GM12872 (cell line): ENCODE measurements at regions not wholly inside any gene's neighbourhood (a gene's known extent, or its start where the extent isn't known, plus 50 kb on each side); places are given as distances from the start of the nearest gene placed in this dataset.

Experiments used
- TF ChIP-seq, protein P1 (sequence below): IDR thresholded peaks from 3 replicates; pipeline ENCODE4 v1.5.1; 2011; ENCODE audit warnings: low read depth, mild to moderate bottlenecking, low read length, moderate library complexity; ENCODE audit not compliant: insufficient read depth

DNA sequence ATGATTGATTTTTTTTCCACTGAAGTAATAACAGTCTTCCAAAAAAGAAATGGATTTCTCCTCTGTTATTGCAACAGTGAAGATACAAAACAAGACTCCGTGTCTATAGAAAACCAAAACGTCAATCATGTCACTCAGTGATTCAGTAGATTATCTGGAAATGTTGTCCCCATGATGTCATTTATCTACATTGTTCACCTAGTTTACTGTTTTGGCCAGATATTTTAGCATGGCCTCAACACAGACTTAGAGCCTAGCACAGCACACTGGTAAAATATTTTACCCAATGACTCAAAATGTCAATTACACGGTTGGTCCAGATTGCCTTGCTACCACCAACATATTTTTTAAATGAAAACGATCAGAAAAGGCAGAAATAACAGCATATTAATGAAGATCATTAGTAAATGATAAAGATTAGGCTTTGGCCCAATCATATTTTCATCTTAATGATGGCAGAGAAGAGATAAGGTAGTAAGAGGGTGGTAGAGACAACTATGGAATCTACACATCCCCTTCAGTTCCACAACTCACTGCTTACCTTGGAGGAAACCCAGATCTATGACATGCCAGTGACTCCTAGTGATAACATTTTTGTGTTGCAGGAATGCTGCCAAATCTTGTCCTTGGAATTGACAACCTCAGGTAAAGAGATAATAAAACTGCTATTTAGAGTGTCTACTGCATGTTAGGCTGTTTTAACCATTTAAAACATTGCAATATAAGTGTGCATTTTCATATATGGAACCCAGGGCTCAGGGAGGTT is 347.7 kb upstream of the ARPP21 start:
- TF ChIP-seq, protein P1, sequence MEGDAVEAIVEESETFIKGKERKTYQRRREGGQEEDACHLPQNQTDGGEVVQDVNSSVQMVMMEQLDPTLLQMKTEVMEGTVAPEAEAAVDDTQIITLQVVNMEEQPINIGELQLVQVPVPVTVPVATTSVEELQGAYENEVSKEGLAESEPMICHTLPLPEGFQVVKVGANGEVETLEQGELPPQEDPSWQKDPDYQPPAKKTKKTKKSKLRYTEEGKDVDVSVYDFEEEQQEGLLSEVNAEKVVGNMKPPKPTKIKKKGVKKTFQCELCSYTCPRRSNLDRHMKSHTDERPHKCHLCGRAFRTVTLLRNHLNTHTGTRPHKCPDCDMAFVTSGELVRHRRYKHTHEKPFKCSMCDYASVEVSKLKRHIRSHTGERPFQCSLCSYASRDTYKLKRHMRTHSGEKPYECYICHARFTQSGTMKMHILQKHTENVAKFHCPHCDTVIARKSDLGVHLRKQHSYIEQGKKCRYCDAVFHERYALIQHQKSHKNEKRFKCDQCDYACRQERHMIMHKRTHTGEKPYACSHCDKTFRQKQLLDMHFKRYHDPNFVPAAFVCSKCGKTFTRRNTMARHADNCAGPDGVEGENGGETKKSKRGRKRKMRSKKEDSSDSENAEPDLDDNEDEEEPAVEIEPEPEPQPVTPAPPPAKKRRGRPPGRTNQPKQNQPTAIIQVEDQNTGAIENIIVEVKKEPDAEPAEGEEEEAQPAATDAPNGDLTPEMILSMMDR, result no peak

- TF ChIP-seq, protein P1, result no peak
Observed at GRCh38 chr3:35292568-35292967, 346.8 kb upstream of the ARPP21 start.

- TF ChIP-seq, protein P1, result no peak
Observed at GRCh38 chr3:35295906-35296305, 343.4 kb upstream of the ARPP21 start.

DNA sequence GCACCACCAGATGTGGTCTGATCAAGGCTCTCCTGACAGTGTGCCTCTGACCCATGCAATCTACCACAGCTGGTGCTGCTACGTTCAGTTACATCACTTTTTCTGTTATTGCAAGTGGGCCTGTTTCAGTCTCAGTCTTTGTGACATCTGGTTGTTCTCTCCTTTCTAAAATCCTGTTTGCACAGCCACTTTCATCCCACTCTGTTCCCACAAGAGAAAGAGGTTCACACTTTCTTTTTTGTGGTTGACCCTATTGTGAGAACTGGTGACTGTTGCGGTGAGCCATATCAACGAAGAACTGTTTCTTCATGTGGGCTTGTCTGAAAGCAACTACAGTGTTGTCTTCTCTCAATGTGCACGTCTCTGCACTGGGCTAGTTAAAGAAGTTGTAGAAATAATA is 342.8 kb upstream of the ARPP21 start:
- TF ChIP-seq, protein P1, result no peak

DNA sequence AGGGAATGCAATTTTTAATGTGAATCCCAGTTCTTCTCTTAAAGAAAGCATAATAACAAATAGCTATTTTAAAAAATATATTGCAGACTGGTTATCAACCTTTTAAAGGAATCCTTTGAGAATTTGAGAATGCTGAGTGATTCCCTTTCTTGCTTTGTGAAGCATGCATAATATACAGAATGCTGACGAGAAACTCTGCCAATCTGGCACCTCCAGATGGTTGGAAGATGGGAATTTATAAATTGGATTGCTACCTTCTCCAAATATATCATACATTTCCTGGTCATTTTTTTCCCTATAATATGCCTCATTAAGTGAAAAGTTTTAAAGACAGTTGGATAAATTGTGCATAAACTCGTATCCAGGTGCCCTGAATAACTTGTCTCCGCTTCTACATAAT is 333.9 kb upstream of the ARPP21 start:
- TF ChIP-seq, protein P1, result no peak

- TF ChIP-seq, protein P1, result no peak
Observed at GRCh38 chr3:35307296-35307695, 332.0 kb upstream of the ARPP21 start.

- TF ChIP-seq, protein P1, result no peak
Observed at GRCh38 chr3:35320646-35321407, 318.5 kb upstream of the ARPP21 start.
